Hematopoietic multipotent progenitor cell treated with erythropoietin and hydrocortisone succinate and interleukin-3 and kit ligand, for 8 days (in vitro differentiated cells): ENCODE measurements at regions not wholly inside any gene's neighbourhood (a gene's known extent, or its start where the extent isn't known, plus 50 kb on each side); places are given as distances from the start of the nearest gene placed in this dataset.
A peak's percentile ranks its signal among the peaks of the same experiment; 100 is the strongest.
"Not testable (repeated sequence)": the region's sequence is repeated elsewhere in the genome, so short reads cannot be mapped to it uniquely, and the experiment has no call there.

Experiments
- DNase-seq: peaks from one replicate; pipeline ENCODE4 v3.0.0-alpha.2; 2015

DNA sequence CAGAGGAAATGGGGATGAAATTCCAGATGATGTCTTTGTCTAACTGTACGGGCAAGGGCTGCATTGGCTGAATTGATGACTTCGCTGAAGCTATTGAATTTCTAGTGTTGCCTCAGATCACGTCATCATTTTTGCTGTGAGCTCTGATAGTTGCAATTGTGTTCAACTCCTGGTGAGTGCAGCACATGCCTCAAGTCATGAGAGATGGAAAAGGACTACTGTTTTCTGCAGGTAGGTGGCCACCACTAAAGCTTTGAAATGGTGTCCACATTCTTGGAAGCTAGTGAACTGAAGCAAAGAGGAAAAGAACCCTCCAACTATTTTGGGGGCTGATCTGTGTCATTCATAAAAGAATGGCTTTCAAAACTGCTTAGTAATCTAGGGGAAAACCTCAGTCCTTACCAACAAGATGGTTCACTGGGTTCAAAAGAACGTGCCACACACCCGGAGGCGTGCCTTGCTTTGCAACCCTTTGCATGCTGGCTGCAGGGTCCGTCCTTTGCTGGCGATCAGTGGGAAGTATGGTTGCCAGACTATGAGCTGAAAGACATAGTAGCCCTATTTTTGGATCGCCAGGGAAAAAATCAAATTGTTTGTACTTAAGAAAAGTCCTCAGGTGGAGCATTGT lies 88.1 kb upstream of the STOX2 start:
- no peak for DNase-seq

DNA sequence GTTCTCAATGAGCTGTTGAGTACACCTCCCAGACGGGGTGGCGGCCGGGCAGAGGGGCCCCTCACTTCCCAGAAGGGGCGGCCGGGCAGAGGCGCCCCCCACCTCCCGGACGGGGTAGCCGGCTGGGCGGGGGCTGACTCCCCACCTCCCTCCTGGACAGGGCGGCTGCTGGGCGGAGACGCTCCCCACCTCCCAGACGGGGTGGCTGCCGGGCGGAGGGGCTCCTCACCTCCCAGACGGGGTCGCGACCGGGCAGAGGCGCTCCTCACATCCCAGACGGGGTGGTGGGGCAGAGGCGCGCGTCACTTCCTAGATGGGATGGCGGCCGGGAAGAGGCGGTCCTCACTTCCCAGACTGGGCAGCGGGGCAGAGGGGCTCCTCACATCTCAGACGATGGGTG lies 86.5 kb upstream of the STOX2 start:
- not testable (repeated sequence) for DNase-seq

DNA sequence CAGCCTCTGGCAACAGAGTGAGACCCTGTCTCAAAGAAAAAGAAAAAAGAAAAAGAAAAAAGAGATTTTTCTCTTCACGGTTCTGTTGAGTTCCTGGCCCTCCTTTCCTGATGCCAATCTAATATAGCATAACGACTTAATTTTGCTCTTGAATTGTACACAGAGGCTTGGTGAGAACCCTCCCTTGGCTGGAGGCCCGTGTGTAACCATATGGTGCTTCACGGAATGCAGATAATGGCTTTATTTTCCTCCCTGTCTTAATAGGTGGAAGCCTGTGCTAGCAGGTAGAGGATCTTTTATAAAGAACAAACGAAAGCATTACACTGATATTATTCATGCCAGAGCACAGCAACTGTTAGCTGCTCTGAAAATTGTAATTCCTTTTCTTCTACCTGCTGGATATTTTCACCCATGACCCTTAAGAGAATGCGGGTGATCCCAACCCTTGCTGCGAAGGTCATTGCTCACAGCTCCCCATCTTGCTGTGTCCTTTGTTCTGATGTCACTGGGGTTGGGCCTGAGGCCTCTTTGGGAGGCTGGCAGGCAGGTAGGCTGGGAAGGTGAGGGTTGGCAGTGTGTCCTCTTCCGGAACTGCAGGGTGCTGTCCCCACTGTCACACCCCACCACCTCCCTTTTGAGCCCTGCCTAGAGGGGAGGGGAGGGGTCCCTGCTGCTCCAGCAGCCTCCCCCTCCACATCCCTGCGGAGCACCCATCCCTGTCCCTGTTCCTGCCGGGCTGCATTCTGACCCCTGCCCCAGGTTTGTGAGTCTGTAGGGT lies 83.8 kb upstream of the STOX2 start:
- no peak for DNase-seq

DNA sequence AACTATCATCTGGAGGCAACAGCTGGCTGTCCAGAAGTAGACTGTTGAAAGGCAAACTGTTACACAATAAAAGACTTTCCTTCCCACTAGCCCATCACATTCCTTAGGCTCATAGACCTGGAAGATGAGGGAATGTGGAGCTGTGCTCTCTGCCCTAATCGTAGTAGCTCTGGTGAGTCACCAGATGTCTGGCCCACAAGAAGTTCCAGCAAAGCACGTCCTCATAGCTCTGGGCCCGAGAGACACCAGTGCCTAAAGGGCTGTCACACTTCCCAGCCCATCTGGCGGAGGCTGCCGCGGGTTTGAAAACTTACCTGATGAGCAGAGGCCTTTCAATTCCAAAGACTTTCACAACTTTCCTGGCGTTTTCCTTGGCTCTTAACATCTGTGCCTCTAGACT lies 81.7 kb upstream of the STOX2 start:
- no peak for DNase-seq

DNA sequence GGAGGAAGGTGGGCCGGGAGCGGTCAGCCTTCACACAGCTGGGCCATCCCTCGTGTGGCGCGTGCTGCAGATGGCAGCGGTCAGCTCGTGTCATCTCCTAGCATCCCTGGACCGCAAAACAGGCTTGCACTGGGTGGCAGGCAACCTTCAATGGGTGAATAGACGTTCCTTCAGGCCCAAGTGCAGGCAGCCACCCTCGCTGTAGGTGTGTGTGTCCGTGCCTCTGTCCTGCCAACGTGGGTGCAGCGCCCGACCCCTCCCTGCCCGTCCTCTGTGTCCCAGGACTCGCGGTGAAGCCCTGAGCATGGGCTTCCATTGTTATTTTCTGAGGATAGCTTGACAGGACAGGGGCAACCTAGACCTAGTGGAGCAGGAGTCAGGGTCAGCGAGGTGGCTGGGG lies 79.8 kb upstream of the STOX2 start:
- DNase-seq: no peak

DNA sequence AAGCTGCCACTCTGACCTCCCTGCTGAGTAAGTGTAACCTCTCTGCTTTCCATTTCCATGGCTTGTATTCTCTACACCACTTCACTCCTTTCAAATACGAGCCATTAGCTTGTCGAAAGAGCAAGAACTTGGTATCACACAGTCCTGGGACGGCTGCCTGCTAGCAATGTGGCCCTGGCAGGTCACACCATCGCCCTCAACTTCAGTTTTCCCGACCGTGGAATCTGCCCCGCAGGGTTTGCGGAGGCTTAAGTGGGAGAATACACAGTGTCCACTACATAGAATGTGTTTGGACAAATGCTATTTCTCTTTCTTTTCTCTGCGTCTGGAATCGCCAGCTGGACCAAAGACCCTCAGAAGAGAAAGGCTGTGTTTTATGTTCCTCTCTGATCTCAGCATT lies 78.6 kb upstream of the STOX2 start:
- DNase-seq: no peak

DNA sequence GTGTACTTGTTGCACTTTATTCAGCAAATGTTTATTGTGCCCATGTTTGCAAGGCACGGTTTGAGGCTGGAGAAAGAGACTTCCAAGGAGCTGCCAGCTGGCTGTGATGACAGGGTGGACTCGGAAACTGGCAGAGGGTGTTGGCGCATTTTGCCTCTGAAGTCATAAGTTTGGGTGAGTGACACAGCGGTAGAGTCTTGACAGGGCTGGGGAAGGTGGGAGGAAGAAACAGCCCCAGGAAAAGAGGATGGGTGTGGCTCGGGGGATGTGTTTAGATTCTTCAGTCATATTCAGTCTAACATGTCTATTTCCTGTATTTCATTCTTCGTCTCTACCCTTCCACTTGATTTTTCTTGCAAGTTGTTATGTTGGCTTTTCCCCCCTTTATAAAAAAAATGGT lies 77.0 kb upstream of the STOX2 start:
- DNase-seq: no peak

DNA sequence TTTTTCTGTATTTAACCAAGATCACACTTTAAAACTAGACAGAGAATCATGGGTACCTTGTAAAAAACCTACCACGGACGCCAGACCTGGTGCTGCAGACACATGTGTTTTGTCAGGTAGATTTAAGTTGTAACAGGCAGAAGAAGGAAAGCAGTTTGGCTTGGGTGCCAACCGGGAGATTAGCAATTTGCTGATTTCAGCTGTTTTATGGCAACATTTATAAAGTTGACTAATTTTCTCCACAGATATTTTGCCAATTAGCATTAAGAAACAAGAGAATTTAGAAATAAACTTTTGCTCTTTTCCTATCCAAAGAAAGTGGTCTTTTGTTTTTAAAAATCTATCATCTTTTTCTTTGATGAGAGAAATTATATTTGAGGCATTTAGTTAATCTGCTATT lies 76.3 kb upstream of the STOX2 start:
- DNase-seq: no peak

DNA sequence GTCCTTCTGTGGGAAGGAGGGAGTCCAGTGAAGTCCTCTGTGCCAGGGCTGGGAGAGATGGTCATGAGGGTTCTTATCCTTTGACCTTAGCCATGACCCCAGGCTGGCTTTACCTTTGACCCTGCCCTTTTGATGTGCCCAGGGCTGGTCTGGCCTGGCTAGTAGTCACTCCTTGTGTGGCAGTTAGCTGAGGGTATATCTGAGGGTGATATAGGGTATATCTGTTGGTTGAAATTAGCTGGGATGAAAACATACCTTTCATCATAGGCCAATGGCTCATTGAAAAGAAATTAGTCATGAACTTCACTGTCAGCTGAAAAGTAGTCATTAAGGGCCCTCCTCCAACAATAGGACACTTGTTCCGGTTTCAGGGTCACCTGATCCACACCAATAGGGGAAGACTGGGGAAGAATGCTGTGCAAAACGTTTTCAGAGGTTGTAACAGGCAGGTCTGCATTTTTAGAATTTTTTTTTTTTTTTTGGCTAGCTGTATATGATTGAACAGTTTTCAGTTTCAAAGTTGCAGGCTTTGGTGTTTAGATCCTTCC lies 74.6 kb upstream of the STOX2 start:
- no peak for DNase-seq

DNA sequence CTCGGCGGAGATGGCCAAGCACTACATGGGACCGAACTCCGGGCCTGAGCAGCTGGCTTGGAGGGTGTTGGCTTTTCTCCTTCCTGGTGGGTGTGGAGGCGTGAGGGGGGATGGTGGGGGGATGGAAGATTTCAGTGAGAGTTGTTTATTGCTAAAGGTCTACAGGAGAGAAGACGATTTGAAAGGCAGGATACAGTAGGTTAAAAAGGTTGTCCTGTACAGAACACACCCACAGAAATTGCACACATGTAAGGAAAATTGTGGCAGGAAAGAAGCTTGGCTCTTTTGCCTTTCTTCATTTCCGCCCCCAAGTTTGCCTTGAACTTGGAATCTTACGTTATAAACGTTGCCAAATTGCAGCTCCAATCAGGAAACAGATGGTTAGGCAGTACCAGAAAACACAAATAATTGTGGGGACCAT lies 74.1 kb upstream of the STOX2 start:
- DNase-seq: no peak

DNA sequence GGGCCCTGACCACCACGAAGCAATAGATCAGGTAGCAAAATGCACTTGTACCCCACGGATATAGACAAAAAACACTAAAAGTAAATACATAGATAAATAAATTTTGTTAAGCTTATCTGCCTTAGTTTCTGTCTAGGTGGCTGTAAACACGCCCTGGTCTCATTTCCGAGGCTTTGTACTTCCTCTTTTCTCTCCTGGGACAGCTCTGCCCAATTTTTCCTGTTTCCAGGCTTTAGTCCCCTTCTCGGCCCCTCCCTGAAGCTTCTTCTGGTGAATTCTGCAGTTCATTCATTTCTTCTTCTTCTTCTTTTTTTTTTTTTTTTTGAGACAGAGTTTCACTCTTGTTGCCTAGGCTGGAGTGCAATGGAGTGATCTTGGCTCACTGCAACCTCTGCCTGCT lies 73.4 kb upstream of the STOX2 start:
- peak; percentile 7 for DNase-seq

DNA sequence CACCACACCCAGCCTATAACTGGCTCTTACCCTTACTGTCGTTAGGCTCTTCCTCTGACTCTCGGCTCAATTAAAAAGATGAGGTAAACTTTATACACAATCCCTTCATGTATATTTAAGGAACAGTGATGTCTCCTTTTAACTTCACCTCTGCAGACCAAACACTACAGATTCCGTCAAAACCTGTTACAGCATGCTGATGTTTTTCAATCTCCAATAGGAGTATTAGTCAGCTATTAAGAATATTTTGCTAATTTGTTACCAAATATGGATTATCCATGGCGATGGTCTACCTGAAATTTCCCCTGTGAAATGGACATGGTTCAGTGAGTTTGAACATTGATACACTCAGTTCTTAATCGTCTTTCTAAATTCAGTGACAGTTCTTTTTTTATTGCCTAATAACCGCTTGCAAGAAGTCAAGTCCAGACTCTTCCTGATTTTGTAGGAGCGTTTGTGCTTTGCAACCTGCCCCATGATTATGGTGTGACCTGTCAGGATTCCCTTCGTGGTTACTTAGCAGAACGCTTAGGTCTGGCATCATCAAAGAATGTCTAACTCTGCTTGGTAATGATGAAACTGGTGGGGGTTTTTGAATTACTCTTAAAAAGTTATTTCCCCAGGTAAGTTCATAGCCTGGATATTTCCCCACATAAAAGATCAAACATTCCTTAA lies 72.2 kb upstream of the STOX2 start:
- DNase-seq: no peak

DNA sequence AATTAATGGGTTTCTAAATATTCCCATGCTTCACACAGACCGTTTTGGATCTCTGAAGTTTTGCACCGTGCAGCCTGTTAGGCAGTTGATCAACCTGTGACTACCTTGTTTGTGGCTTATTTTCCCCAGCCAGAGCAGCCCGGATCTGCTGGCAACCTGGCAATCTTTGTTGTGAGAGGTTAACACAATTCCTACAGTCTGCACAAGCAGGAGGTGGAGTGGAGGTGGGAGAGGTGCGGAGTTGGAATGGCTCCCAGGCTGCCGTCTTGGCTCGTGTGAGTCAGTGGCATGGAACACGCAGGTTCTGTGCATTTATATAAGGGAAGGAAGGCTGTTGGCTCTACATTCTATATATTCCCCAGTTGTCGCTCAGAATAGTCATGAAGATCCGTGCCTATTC lies 70.9 kb upstream of the STOX2 start:
- no peak for DNase-seq

DNA sequence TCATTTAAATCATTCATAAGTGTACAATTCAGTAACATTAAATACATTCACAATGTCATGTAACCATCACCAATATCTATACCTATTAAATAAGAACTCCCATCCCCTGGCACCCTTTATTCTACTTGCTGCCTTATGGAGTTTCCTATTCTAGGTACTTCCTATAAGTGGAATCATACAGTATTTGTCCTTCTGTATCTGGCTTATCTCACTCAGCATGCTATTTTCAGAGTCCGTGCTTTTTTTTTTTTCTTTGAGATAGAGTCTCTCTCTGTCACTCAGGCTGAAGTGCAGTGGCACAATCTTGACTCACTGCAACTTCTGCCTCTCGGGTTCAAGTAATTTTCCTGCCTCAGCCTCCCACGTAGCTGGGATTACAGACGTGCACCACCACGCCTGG lies 67.9 kb upstream of the STOX2 start:
- DNase-seq: no peak

DNA sequence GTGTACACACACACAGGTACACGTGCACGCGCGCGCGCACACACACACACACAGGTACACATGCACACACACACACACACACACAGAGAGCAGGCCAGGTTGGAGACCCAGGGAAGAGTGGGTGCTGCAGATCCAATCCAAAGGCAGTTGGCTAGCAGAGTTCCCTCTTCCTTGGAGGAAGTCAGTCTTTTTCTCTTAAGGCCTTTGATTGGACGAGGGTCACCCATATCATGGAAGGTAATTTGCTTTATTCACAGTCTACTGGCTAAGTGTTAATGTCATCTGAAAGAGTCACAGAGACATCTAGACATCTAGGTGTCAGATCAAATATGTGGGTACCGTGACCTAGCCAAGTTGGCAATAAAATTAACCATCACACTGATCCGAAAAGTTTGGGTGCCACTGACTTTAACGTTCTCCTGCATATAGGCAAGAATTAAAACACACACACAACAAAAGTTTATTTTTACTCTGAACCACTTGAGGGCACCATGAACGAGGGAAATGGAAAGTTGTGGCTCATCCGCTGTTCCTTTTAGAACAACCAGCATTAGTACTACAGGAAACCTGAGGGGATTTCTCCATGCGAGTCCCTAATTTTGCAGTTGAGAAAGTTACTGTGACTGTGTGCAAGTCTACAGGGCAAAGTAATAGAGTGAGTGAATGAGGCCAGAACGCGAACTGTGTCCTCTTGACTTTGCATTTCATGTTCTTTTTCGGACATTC lies 66.0 kb upstream of the STOX2 start:
- peak; percentile 18 for DNase-seq

DNA sequence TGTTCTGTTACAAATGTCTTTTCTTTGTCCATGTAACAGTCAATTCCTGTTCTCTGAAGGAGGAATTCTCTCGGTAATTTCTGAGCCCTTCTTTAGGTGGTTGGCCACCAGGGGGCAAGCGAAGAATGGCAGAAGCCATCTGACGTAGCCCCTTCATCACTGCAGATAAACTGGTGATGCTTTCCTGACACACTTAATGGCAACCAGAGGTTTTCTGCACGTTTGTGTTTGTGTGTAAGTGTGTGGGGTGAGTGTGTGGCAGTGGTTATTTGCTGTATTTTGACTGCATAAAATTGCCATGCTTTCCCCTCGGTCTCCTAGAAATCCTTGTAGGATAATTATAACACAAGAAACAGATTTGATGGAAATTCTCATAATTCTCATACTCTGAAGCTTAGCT lies 64.8 kb upstream of the STOX2 start:
- DNase-seq: peak; percentile 73

DNA sequence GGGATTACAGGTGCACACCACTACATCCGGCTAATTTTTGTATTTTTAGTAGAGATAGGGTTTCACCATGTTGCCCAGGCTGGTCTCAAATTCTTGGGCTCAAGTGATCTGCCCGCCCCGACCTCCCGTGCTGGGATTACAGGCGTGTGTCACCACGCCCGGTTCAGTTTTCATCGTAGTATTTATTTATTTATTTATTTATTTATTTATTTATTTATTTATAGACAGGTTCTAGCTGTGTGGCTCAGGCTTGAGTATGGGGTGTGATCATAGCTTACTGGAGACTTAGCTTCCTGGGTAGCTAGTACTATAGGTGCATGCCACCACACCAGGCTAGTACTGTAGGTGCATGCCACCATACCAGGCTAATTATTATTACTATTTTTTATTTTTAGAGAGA lies 64.1 kb upstream of the STOX2 start:
- no peak for DNase-seq

DNA sequence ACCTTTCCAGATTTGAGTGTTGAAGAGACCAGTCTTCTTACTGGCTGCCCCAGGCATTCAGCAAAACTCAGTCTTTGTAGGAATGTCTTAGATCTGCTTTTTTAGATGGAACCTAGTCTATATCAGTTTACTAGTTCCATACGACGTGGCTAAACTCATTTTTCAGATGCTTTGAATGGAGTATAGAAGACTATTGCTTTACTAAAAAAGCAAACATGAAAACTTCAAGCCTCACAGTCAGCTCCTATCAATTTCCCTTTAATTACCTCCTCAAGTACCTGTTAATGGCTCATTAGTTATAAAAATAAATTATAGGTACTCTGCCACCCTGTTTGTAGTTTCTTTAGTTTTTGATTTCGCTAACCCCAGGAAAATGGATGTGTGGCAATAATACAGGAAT lies 63.0 kb upstream of the STOX2 start:
- DNase-seq: no peak

DNA sequence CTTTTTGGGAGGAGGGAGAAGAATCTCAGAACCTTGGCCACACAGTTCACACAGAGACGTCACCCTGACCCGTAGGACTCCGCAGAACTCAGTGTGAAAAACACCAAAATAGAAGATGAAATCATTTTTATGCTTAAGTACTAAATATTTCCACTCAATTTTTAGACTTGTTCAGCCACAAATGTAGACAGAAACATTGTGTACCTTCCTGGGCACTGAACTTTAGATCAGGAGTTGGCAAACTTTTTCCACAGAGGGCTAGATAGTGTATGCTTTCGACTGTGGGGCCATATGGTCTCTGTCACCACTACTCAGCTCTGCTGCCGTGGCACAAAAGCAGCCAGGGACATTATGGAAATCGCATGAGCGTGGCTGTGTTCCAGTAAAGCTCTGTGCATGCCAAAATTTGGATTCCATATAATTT lies 61.8 kb upstream of the STOX2 start:
- DNase-seq: no peak

DNA sequence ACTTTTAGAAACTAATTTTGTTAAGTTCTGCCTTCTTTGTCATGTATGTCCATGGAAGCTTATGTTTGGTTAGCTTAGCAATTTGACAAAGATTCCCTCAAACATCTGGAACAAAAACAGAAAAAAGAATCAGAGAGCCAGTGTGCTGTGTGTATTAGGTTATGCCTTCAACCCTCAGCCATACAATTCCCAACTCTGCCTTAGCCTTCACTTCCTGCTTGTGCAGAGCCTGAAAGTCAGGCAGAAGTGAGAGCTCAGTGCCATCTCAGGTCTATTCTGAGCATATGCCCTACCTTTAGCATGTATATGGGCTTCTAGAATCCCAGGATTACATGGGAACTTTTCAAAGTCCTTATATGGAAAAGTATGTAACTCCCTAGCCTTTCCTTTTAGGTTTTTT lies 58.2 kb upstream of the STOX2 start:
- no peak for DNase-seq

DNA sequence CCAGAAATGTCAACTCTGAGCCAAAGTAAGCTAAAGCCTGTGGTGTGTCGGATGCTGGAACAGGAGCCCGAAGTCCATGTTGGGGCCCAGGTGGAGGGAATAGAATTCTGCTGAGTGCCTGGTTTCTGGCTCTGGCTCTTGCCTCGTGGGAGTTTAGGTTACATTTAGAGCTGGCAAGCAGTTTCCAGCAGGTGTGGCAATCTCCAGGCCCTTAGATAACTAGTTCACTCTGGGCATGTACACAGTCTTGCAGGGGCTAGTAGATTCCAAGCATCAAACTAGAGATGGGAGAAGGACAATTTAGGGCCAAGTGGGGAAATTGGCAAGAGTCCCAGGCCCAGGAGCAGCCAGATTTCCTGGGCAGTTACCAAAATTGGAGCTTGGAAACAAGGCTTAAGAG lies 56.3 kb upstream of the STOX2 start:
- no peak for DNase-seq

DNA sequence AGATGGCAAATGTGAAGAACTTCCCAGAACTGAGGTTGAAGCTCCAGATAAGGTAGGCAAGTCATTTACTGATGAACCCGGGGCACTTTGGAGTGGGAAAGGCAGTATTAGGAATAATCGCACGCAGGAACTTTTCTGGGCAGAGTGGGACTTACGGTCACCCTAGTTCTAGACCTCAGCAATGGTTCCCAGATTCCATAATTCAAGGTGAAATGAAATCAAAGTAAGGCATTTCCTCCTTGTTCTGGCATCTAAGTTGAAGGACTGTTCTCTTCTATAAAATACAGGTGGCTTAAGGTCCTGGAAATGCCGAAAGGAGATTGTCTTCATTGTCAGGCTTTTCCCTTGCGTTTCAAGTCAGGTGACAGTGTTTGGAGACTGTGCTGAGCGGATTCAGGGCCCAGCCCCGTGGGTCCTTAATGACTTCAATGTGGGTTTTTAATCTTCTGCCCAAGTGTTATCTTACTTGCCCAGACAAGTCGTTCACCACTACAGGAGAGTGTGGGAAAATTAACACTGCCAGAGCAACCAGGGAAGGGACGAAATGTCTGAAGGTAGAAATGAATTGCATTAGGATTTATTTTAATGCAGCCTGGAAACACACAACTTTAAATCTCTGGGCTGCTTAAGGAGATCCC lies 52.1 kb upstream of the STOX2 start:
- DNase-seq: peak; percentile 57

DNA sequence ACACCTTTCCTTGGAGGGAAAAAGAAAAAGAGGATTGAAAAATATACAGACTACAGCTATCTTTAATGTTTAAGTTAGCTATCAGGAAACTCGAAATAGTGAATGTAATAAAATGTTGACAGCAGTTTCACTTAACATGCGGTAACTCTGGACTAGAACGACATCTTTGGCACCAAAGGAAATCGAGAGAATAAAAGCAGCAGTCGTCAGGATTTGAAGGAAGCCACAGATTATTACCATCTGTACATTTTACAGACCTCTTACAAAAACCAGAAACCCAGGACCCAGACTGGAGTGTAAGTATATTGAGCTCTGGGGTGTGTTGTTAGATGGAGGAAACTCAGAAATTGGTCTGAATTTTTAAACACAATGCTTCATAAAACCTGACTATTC lies 51.6 kb upstream of the STOX2 start:
- no peak for DNase-seq
